GM23248 (cell line): ENCODE measurements at regions not wholly inside any gene's neighbourhood (a gene's known extent, or its start where the extent isn't known, plus 50 kb on each side); places are given as distances from the start of the nearest gene placed in this dataset.

ENCODE experiments used
- EZH2 ChIP-seq: fragments of 200-600 bp; sonication (generic); IDR thresholded peaks from 2 replicates; pipeline ENCODE4 v1.6.1; 2018; ENCODE audit warnings: antibody characterized with exemption, mild to moderate bottlenecking; ENCODE audit not compliant: insufficient read depth, poor library complexity, severe bottlenecking
- EZH2phosphoT487 ChIP-seq: fragments of 200-600 bp; sonication (generic); IDR thresholded peaks from 2 replicates; pipeline ENCODE4 v1.6.1; 2018; ENCODE audit warnings: antibody characterized with exemption, moderate library complexity, mild to moderate bottlenecking, low read depth; ENCODE audit not compliant: insufficient read depth

GRCh38 chr2:101578671-101579070 lies 103.8 kb upstream of the RFX8 start:
- no peak for TF ChIP-seq EZH2
- TF ChIP-seq EZH2phosphoT487 = no peak
